ACHN (cell line): ENCODE measurements at regions not wholly inside any gene's neighbourhood (a gene's known extent, or its start where the extent isn't known, plus 50 kb on each side); places are given as distances from the start of the nearest gene placed in this dataset.
"Not testable (repeated sequence)": the region's sequence is repeated elsewhere in the genome, so short reads cannot be mapped to it uniquely, and the experiment has no call there.

Source experiments
- DNase-seq: peaks from one replicate; pipeline ENCODE4 v3.0.0-alpha.2; 2015
- in situ Hi-C: cut with HindIII; loops from 2 replicates; pipeline ENCODE4 v1.10.0; 2017; ENCODE audit warnings: low sequenced_read_pairs, low pct_ligation_motif_present, low pct_unique_long_range_greater_than_20kb

DNA sequence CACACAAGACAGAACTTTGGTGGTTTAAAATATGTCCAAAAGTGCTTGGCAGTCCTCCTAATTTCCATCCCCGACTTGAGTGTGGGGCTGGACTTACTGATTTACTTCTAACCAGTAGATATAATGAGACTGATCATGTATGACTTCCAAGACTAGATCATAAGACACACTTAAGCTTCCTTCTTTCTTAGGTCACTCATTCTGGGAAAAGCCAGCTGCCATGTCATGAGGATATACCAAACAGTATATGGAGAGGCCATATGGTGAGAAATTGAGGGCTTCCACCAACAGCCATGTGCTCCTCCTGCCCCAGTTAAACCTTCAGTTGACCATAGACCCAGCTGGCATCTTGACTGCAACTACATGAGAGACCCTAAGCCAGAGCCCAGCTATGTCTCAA, 282.8 kb upstream of the PROK2 start:
- DNase-seq: no peak
- in situ Hi-C loops: no loop called here

DNA sequence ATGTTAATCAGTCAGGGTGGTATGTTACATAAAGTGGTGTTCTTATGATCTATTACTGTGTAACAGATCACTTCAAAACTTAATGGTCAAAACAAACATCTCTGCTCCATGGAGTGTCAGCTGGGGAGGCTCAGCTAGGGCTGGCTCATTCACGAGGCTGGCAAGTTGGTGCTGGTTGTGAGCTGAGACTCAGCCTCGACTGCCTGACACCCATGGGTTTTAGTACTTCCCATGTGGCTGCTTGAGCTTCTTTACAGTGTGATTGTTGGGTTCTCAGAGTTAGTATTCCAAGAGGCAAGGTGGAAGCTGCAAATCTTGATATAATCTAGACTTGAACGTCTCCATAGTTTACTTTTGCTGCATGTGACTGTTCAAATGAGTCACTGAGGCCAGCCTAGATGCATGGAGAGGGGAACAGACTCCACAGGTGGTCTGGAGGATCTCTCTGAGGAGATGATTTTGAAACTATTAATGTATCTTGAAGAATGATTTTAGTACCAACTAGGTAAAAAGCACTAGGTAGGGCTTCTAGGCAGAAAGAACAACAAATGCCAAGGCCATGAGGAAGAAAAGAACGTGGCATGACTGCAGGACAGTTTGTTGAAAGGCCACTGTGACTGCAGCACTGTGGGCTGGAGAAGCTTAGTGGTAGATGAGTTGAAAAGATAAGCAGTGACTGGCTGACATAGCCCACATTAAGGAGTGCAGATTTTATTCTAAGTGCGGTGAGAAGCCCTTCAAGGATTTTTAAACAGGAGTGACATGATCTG, 281.1 kb upstream of the PROK2 start:
- in situ Hi-C loops: no loop called here
- no peak for DNase-seq

DNA sequence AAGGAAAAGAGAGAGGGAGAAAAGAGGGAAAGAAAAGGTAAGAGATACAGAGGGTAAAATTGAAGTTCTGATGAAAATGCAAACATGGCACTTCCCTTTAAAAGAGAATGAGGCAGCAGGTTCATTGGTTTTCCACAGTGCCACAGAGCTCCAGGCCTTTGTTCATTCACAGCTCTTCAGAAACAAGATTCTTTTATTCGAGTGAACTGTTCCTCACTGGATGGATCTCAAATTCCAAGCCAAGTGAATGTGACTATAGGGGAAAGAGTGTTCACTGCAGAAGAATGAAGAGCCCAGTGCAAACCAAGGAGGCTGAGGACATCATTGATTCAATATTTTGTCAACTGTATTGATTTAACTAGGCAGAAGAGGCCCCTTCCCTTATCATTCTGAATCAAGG, 280.3 kb upstream of the PROK2 start:
- in situ Hi-C loops: no loop called here
- no peak for DNase-seq

DNA sequence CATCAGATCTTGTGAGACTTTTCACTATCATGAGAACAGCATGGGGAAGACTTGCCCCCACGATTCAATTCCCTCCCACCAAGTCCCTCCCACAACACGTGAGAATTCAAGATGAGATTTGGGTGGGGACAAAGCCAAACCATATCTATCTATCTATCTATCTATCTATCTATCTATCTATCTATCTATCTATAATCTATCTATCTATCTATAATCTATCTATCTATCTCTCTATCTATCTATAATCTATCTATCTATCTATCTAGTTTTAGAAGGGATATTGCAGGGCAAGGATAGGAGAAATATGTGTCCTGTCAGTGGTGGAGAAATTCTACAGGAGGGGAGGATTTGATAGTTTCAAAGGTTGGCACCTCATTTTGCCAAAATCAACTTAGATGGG, 279.8 kb upstream of the PROK2 start:
- in situ Hi-C loops, DNase-seq: not testable (repeated sequence)

DNA sequence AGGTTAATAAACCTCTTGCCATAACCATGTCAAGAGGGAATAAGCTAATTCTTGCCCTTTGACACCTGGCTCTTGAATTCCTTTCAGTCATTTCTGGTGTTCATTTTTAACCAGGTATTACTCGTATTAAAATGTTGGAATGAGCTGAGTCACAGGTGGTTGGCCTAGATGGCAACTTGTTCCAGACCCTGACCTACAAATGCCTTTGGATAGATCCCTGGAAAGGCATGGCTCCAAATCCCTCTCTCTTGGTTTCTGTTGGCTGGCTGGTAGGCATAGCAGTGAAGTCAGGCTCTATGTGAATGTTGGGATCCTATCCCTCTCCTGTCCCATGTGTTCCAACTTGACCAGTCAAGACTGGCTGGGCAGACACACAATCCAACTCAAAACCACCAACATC, 277.1 kb upstream of the PROK2 start:
- DNase-seq: no peak
- in situ Hi-C loops: no loop called here

DNA sequence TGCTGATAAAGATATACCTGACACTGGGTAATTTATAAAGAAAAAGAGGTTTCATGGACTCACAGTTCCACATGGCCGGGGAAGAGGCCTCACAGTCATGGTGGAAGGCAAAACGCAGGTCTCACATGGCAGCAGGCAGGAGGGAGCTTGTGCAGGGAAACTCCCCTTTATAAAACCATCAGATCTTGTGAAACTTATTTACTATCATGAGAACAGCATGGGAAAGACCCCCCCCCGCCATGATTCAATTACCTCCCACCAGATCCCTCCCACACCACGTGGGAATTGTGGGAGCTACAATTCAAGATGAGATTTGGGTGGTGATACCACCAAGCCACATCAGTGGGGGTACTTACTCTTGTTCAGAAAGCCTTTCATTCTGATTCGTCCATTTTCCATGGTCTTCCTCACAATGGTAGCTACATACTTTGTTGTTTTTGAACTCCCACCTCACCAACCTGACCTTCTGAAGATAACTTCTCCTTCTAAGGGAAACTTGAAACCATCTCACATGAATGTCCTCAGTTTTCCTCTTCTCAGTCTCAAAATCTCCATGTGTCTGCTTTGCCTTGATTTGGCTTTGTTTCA, 275.6 kb upstream of the PROK2 start:
- in situ Hi-C loops: no loop called here
- no peak for DNase-seq

DNA sequence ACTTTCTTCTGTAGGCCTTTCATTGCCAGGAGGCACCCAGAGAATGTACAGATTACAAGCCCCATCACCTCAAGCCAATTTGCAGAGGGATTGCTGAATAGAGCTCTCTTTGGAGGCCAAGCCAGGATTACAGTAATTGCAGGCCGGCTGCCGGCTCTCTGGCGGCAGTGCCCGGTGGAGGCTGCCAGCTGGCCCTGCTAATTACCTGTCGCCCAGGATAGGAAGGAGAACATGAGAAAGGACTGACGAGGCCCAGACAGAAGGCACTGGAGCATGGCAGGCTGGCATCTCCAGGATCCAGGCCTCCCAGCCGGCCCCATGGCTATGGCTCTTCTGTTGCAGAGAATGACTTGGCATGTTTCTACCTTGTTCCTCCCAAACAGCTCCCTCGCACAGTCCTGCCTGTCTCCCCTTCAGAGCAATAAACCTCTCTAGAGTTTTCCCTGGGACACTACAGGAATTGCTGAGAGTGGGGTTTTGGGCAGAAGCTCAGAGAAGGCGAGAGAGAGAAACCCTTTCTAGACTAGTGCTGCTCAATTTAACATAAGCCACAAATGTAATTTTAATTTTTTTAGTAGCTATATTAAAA, 273.6 kb upstream of the PROK2 start:
- no peak for DNase-seq
- in situ Hi-C loops: no loop called here

DNA sequence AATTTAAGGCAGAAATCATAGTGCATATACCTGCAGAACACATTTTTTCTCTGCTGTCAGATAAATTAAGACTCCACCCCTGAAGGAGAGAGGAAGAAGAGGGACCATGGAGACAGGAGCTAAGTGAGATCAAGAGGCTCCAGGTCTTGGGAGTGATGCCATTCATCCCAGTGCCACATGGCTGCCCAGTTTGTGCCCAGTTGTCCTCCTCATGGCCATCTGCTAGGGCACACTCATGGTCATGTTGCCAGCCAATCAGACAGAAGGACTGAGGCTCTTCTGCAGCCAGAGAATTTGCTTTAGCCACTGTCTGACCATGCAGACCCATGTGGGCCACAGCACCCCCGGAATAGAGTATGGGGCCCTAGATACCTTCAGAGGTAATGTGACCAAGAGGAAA, 270.5 kb upstream of the PROK2 start:
- in situ Hi-C loops: no loop called here
- no peak for DNase-seq

DNA sequence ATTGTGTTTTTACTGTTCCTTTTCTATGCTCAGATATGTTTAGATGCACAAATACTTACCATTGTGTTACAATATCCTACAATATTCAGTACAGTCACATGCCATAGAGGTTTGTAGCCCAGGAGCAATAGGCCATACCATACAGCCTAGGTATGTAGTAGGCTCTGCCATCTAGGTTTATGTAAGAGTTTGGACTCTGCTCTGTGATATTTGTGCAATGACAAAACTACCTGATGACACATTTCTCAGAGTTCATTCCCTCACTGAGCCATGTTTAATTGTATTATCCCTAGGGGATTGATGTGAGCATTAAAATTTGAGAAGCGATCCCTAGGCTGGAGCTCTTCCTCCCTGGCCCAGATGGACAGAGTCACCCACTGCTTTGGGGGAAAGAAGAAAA, 270.0 kb upstream of the PROK2 start:
- in situ Hi-C loops: no loop called here
- no peak for DNase-seq

DNA sequence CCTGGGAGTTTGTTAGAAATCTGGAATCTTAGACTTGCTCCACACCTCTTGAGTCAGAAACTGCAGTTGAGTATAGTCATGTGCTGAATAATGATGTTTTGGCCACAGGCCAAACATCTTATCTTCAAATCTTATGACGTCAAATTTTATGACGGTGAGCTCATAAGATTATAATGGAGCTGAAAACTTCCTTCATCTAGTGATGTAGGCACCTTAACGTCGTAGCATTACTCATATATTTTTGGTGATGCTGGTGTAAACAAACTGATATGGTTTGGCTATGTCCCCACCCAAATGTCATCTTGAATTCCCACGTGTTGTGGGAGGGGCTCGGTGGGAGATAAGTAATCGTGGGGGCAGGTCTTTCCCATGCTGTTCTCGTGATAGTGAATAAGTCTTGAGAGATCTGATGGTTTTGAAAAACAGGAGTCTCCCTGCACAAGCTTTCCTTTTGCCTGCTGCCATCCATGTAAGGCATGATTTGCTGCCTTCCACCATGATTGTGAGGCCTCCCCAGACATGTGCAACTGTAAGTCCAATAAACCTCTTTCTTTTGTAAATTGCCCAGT, 268.0 kb upstream of the PROK2 start:
- in situ Hi-C loops: no loop called here
- no peak for DNase-seq

DNA sequence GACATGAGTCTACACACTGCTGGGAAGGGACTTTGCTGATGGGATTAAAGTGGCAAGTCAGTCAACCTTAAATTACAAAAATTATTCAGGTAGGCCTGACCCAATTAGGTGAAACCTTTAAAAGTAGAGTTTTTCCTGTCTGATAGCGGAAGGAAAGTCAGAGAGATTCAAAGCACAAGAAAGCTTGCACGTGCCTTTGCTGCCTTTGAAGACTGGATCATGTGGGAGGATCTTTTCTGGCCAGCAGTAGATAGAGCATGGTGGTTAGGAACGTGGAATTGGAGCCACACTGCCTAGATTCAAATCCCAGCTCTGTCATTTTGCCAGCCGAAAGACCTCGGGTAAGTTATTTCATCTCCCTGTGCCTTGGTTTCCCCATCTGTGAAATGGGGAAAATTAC, 265.8 kb upstream of the PROK2 start:
- in situ Hi-C loops: no loop called here
- DNase-seq: no peak

DNA sequence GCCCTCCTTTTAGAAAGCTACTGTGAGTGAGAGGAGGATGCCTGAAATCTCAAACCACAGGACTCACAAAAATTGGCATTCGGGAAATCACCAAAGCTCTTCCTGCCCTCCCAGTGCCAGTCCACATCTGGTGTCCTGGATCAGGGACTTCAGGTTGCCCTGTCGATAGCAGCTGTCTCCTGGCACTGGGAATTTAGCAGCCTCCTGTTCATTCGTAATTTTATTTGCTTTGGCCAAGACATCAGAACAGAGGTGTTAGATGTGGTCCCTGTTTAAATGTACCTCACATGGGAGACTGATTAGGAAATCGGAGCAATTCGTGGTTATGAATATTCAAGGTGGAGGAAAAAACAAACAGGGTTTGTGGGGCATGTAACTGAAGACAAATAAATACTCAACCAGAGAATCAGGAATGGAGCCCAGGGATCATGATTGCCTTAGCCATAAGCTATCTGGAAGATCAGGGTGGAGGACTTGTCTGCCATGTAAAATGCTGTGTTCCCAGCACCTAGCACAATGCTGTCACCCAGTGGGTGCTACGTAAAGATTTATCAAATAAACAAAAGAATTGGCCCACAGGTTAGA, 265.2 kb upstream of the PROK2 start:
- no peak for DNase-seq
- in situ Hi-C loops: no loop called here

DNA sequence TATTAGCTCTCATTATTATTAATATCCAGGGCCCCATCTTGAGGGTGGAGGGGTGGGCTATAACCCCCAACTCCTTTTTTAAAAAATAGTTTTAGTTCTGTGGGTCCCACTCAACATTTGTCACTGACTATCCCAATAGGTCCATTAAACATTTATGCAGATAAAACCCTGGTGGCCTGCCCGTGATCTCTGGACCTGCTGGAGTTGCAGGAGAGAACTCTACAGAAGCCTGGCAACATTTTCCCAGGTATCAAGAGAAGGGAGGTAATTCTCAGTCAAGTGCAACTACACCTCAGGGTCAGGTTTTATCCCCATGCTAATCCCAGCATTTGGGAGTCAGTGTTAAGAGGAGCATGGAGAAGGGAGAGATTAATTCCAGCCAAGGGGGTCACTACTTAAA, 264.4 kb upstream of the PROK2 start:
- no peak for DNase-seq
- in situ Hi-C loops: no loop called here

DNA sequence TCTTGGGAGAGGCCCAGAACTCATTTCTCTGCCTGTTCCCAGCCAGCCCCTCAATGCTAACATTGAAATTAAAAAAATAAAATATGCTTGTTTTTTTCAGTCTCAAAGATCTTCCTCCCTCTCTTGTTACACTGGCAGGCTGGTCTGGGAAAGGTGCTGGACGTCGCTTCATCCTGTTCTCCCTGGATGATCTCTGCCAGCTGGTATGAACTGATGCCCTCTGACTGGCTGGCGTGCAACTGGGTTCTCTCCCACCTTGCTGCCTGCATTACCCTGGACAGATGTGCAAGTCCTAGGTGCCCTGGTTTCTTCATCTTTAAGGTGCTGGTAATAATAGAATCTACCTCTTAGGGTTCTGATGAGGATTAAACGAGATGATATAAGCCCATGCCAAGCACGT, 263.9 kb upstream of the PROK2 start:
- in situ Hi-C loops: no loop called here
- no peak for DNase-seq

DNA sequence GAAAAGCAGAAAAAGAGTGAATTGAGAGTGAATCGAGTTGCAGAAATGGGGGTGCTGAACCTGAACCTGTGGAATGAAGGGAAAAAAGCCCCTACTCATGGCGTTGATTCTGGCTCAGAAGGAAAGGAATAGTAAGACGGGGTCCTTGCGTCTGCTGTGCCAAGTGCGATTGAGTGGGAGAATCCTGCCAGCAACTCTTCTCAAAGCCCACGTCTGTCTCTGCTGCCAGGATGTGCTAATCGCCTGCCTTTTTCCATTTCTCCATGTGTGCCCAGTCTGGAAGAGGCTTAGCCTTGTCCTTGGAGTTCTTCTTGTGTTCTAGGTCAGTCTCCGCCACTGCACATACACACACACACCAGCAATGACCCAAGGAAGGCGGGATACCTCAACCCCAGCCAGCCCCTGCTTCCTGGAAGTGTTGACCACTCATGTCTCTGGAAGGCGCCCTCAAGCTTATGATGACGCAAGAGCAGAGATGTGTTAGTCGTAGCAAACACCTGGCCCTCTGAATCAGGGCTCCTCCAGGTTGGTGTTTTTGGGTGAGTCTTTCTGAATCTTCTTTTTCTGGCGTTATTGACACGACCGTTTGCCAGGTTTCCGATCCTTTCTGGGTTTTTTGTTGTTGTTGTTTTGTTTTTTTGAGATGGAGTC, 262.4 kb upstream of the PROK2 start:
- in situ Hi-C loops: no loop called here
- DNase-seq: no peak

DNA sequence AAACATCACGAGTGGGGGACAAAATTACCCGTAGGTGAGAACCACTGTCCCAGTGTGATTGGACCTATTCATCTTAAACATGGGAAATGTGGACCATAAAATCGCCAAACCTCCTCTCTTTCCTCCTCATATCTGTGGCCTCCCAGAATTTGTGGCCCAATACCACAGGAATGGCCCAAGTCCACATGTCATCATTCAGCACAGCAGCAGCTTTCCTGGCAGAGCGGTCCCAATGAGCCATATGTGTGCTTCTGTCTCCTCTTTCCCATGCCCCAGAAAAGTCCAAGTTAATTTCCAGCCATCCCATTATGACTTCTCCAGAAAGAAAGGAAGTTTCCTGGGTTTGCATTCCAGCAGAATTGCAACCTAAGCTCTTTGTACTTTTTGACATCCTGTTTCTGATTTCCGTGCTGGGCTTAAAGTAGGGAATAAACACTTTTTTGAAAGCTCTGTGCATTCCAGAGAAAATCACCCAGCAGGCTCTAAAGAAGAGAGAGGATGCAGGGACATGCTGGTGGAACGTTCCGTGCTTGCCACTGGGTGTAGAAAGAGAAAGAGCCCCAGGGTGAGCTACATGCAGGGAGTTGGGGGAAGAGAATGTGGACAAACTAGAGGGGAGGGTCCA, 259.4 kb upstream of the PROK2 start:
- no peak for DNase-seq
- in situ Hi-C loops: no loop called here

DNA sequence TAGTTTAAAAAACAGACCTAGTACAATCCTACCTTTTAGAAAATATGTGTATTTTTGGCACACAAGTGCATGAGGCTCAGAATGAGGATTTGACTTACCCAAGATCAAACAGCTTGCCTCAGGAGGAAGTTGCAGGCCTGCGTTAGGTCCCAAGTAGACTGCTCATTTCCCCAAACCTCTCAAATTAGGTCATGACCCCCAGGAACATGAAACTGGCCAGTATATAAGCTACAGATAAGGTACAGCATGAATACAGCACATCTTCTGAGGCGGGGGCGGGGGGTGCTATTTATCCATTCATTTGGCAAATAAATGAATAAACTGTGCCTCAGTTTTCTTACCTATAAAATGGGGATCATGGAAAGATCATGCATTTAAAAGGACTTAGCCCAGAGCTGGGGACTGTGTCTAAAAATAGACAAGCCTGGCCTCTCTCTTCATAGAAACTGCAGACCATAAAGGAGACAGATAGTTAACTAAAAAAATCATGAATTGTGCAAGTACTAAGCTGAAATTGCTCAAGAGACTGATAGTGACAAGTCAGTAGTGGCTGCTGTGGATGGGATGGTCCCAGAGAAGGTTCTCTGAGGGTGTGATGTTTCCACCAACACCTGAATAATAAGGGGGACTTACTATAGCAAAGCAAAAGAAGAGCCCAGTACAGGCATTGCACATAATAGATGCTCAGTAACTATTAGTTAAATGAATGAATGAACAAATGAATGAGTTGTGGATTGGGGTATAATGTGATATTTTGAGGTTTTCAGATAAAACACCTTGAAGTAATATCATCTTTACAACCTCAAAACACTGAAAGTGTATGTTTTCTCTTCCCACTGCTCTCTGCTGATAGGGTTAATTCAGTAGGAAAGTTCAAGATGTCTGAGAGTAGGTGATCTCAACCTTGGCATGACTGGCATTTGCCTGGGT, 258.5 kb upstream of the PROK2 start:
- DNase-seq: no peak
- in situ Hi-C loops: no loop called here
